HEK293T (cell line): ENCODE measurements at regions not wholly inside any gene's neighbourhood (a gene's known extent, or its start where the extent isn't known, plus 50 kb on each side); places are given as distances from the start of the nearest gene placed in this dataset.

Experiments
- CTCF ChIA-PET: fragments of 350-600 bp; formaldehyde crosslinking; extraction: SDS; loops from one replicate; lab custom pipeline; 2021; ENCODE audit warnings: antibody characterized with exemption, inconsistent platforms; lab: Yijun Ruan, JAX
- POLR2A ChIA-PET: fragments of 350-600 bp; formaldehyde crosslinking; extraction: SDS; loops from one replicate; lab custom pipeline; 2020; ENCODE audit warnings: antibody characterized with exemption, inconsistent platforms; lab: Yijun Ruan, JAX
- DNase-seq: peaks from one replicate; pipeline ENCODE4 v3.0.0; 2012; ENCODE audit warnings: mixed read lengths; ENCODE audit errors: extremely low spot score
- ARNT ChIP-seq: fragments of 450-650 bp; IDR thresholded peaks from 2 replicates; pipeline ENCODE4 v1.6.1; 2017; ENCODE audit warnings: mild to moderate bottlenecking
- BHLHE40 ChIP-seq: fragments of 450-650 bp; IDR thresholded peaks from 2 replicates; pipeline ENCODE4 v1.6.1; 2016; ENCODE audit warnings: mild to moderate bottlenecking, moderate library complexity, borderline replicate concordance
- CTBP1 ChIP-seq: fragments of 450-650 bp; IDR thresholded peaks from 2 replicates; pipeline ENCODE4 v1.6.1; 2016; ENCODE audit warnings: borderline replicate concordance
- ELF4 ChIP-seq: fragments of 450-650 bp; IDR thresholded peaks from 2 replicates; pipeline ENCODE4 v1.6.1; 2017; ENCODE audit warnings: antibody characterized with exemption
- FOXA1 ChIP-seq: fragments of 450-650 bp; IDR thresholded peaks from 2 replicates; pipeline ENCODE4 v1.6.1; 2016; ENCODE audit warnings: mild to moderate bottlenecking
- FOXK2 ChIP-seq: fragments of 450-650 bp; IDR thresholded peaks from 2 replicates; pipeline ENCODE4 v1.6.1; 2016; ENCODE audit warnings: mild to moderate bottlenecking
- FOXM1 ChIP-seq: fragments of 450-650 bp; IDR thresholded peaks from 2 replicates; pipeline ENCODE4 v1.6.1; 2017; ENCODE audit warnings: mild to moderate bottlenecking, borderline replicate concordance
- HDGF ChIP-seq: fragments of 450-650 bp; IDR thresholded peaks from 2 replicates; pipeline ENCODE4 v1.6.1; 2017; ENCODE audit warnings: antibody characterized with exemption, borderline replicate concordance
- L3MBTL2 ChIP-seq: fragments of 450-650 bp; conservative IDR thresholded peaks from 2 replicates; pipeline ENCODE4 v1.6.1; 2016; ENCODE audit warnings: mild to moderate bottlenecking
- LEF1 ChIP-seq: fragments of 450-650 bp; IDR thresholded peaks from 2 replicates; pipeline ENCODE4 v1.6.1; 2017; ENCODE audit warnings: mild to moderate bottlenecking, borderline replicate concordance
- NFRKB ChIP-seq: fragments of 450-650 bp; IDR thresholded peaks from 2 replicates; pipeline ENCODE4 v1.6.1; 2016; ENCODE audit warnings: mild to moderate bottlenecking, moderate library complexity
- SP1 ChIP-seq: fragments of 450-650 bp; IDR thresholded peaks from 2 replicates; pipeline ENCODE4 v1.6.1; 2017
- SUZ12 ChIP-seq: fragments of 450-650 bp; IDR thresholded peaks from 2 replicates; pipeline ENCODE4 v1.6.1; 2016; ENCODE audit warnings: mild to moderate bottlenecking
- TARDBP ChIP-seq: fragments of 450-650 bp; IDR thresholded peaks from 2 replicates; pipeline ENCODE4 v1.6.1; 2016
- ZNF384 ChIP-seq: fragments of 450-650 bp; IDR thresholded peaks from 2 replicates; pipeline ENCODE4 v1.6.1; 2016
- TF ChIP-seq, protein P1 (sequence below): fragments of 450-650 bp; IDR thresholded peaks from 2 replicates; pipeline ENCODE4 v1.6.1; 2016

DNA sequence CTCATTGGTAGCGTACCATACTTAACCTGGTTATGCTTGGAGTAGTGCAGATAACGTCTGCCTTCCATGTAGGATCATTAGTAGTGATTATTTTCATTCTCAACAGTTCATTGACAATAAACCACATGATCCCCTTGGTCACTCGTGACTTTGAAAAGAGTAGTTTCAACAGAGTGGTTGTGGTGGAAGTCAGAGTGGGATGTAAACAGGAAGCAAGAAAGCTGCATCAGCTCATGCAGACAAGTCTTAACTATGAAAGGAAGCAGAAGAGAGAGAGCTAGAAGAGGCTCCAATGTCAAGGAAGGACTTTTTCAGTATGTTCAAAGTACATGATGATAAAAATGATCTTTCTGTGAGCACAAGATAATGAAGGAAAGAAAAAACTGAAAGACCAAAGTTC, 287.4 kb downstream of the MBD2 start:
- no peak for TF ChIP-seq ZNF384
- TF ChIP-seq TARDBP, result no peak
- TF ChIP-seq NFRKB, result no peak
- TF ChIP-seq SUZ12, result no peak
- no peak for TF ChIP-seq BHLHE40
- no peak for TF ChIP-seq HDGF
- TF ChIP-seq FOXK2, result no peak
- TF ChIP-seq FOXA1, result no peak
- no peak for TF ChIP-seq L3MBTL2
- ChIA-PET POLR2A (no interaction called here), CTCF (no interaction called here)
- no peak for DNase-seq

DNA sequence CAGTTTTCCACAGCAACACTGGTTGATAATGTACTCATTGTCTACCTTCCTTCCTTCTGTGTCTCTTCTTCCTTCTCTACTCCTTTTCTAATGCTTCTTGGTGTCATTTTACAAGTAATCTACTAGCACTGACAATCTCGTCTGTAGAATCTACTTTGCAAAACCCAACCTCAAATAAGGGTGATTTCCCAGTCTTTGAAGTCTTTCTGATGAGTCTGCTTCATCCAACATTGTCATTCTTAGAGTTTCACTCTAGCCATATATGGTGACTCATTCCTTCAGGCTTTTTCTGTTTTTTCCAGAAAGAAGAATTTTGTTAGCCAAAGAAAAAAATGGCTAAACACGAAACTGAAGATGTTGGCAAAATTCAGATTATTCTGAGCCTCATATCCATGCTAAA, 288.7 kb downstream of the MBD2 start:
- no peak for DNase-seq
- ChIA-PET CTCF (no interaction called here), POLR2A (no interaction called here)
- TF ChIP-seq SUZ12, result no peak
- TF ChIP-seq ZNF384, result no peak
- no peak for TF ChIP-seq ELF4
- TF ChIP-seq BHLHE40, result no peak
- no peak for TF ChIP-seq FOXK2
- TF ChIP-seq FOXA1, result no peak
- no peak for TF ChIP-seq FOXM1
- no peak for TF ChIP-seq SP1
- no peak for TF ChIP-seq CTBP1
- no peak for TF ChIP-seq NFRKB
- TF ChIP-seq, protein P1, sequence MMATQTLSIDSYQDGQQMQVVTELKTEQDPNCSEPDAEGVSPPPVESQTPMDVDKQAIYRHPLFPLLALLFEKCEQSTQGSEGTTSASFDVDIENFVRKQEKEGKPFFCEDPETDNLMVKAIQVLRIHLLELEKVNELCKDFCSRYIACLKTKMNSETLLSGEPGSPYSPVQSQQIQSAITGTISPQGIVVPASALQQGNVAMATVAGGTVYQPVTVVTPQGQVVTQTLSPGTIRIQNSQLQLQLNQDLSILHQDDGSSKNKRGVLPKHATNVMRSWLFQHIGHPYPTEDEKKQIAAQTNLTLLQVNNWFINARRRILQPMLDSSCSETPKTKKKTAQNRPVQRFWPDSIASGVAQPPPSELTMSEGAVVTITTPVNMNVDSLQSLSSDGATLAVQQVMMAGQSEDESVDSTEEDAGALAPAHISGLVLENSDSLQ, result no peak
- TF ChIP-seq LEF1, result no peak
- no peak for TF ChIP-seq TARDBP
- no peak for TF ChIP-seq HDGF
- TF ChIP-seq ARNT, result no peak
- TF ChIP-seq L3MBTL2, result no peak

DNA sequence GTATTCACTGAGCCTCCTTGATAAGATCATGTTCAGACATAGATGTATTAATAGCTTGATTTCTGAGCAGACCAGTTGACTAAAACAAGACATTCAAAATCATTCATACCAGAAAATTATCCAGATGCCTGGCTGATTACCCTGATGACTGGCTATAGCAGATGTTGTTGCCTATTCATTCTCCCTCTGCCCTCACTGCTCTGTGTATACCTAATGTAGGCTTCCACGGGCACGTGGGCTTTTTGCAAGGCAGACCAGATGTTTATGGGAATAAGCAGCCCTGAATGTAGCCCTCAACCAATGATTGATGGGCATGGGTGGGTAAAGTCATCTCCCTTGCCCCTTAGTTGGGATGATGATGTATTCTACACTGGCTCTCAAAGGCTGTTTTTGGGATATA, 289.1 kb downstream of the MBD2 start:
- no peak for DNase-seq
- TF ChIP-seq LEF1 (no peak), ZNF384 (no peak), SP1 (no peak), FOXK2 (no peak), FOXM1 (no peak), ARNT (no peak), L3MBTL2 (no peak), NFRKB (no peak), FOXA1 (no peak), ELF4 (no peak), CTBP1 (no peak), SUZ12 (no peak), TARDBP (no peak), BHLHE40 (no peak), HDGF (no peak)
- TF ChIP-seq, protein P1, result no peak
- POLR2A ChIA-PET, result no interaction called here
- CTCF ChIA-PET, result no interaction called here

DNA sequence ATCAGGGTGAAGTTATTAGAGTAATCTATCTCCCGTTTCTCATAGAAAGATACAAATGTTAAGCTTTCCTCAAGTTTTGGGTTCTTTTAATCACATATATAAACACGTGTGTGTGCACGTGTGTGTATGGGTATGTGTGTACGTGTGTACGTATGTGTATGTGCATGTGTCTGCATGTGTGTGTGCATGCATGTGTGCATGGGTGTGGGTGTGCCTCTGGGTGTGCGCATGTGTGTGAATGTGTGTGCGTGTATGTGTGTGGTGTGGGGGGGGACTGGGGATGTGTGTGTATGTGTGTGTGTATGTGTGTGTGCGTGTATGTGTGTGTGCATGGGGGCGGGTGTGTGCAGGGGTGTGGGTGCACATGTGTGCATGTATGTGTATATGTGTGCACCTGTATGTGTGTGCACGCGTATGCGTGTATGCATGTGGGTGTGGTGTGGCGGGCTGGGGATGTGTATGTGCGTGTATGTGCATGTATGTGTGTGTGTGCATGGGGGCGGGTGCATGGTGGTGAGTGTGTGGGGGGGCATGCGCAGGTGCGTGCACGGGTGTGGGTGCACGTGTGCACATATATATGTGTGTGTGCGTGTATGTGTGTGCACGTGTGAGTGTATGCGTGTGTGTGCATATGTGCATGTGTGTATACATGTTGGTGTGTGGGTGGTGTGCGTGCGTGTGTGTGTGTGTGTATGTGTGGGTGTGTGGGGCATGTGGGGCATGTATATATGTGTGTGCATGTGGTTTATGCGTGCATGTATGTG, 304.0 kb downstream of the MBD2 start:
- ChIA-PET CTCF (no interaction called here), POLR2A (no interaction called here)
- TF ChIP-seq LEF1, result no peak
- TF ChIP-seq FOXM1, result no peak
- TF ChIP-seq FOXK2, result no peak
- no peak for TF ChIP-seq ARNT
- TF ChIP-seq HDGF, result no peak
- TF ChIP-seq, protein P1, result no peak
- no peak for TF ChIP-seq NFRKB
- no peak for TF ChIP-seq L3MBTL2
- no peak for TF ChIP-seq SUZ12
- no peak for TF ChIP-seq CTBP1
- TF ChIP-seq BHLHE40, result no peak
- no peak for TF ChIP-seq TARDBP
- DNase-seq, result no peak

DNA sequence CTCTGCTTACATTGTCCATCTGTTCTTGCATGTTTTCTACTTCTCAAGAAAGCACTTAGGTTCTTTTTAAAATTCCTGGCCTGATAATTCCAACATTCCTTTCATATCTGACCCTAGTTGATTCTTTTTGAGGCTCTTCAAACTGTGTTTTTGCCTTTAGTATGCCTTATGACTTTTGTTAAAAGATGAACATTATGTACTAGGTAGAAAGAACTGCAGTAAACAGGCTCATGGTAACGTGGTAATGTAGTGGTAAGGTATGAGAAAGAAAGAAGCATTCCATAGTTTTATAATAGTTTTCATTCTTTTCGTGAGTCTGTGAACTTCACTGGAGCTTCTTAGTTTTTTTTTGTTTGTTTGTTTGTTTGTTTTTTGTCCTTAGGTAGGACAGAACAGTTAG, 306.4 kb downstream of the MBD2 start:
- POLR2A ChIA-PET, result no interaction called here
- CTCF ChIA-PET, result no interaction called here
- DNase-seq, result no peak
- TF ChIP-seq LEF1 (no peak), ZNF384 (no peak), HDGF (no peak)
- TF ChIP-seq, protein P1, result no peak
